22Rv1 (cell line): ENCODE measurements at regions not wholly inside any gene's neighbourhood (a gene's known extent, or its start where the extent isn't known, plus 50 kb on each side); places are given as distances from the start of the nearest gene placed in this dataset.

ENCODE experiments used
- ZFX ChIP-seq: fragments of 450-650 bp; IDR thresholded peaks from 2 replicates; pipeline ENCODE4 v1.6.1; 2017; ENCODE audit warnings: antibody characterized with exemption, borderline replicate concordance
- TF ChIP-seq, protein P1 (sequence below): fragments of 450-650 bp; IDR thresholded peaks from 2 replicates; pipeline ENCODE4 v1.5.1; 2017; ENCODE audit warnings: mild to moderate bottlenecking

DNA sequence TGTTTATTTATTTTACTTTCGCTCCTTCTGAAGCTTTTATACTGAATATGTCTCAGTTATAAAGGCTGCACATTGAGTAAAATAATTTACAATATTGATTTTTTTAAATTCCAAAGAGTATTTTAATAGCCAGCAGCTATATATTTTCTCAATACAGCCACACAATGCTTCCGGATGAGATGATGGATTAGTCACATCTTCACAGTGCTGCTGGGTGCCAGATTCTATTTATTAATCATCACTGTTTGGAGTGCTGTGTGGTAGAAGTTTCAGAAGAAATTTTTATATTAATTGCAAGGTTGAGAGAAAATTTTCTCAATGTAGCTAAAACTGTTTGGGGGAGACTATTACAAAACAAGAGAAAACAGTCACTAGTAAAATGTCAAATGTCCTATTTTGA is 989.8 kb downstream of the TLE4 start:
- TF ChIP-seq, protein P1, sequence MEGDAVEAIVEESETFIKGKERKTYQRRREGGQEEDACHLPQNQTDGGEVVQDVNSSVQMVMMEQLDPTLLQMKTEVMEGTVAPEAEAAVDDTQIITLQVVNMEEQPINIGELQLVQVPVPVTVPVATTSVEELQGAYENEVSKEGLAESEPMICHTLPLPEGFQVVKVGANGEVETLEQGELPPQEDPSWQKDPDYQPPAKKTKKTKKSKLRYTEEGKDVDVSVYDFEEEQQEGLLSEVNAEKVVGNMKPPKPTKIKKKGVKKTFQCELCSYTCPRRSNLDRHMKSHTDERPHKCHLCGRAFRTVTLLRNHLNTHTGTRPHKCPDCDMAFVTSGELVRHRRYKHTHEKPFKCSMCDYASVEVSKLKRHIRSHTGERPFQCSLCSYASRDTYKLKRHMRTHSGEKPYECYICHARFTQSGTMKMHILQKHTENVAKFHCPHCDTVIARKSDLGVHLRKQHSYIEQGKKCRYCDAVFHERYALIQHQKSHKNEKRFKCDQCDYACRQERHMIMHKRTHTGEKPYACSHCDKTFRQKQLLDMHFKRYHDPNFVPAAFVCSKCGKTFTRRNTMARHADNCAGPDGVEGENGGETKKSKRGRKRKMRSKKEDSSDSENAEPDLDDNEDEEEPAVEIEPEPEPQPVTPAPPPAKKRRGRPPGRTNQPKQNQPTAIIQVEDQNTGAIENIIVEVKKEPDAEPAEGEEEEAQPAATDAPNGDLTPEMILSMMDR = no peak
- no peak for TF ChIP-seq ZFX
